Fibroblast of lung (primary cell): ENCODE measurements at regions not wholly inside any gene's neighbourhood (a gene's known extent, or its start where the extent isn't known, plus 50 kb on each side); places are given as distances from the start of the nearest gene placed in this dataset.
A peak's percentile ranks its signal among the peaks of the same experiment; 100 is the strongest.

Source experiments
- CTCF ChIP-seq, 2 donors: IDR thresholded peaks in 1 of 2; conservative IDR thresholded peaks in 1 of 2; 1 replicate in 1 of 2; 2 replicates in 1 of 2; pipeline ENCODE4 v1.5.1; 2011 to 2012; ENCODE audit warnings: low read length in 2 of 2, control low read depth in 1 of 2, inconsistent platforms in 1 of 2, low read depth in 1 of 2, mild to moderate bottlenecking in 1 of 2
- EZH2 ChIP-seq: IDR thresholded peaks from 2 replicates; pipeline ENCODE4 v1.5.1; 2012; ENCODE audit warnings: low read length, control low read depth, mild to moderate bottlenecking; ENCODE audit errors: missing control alignments

GRCh38 chr7:93799750-93800357 is 90.7 kb downstream of the TFPI2 start:
- peak; percentile 30 to 53 for TF ChIP-seq CTCF (conservative IDR thresholded peaks at IDR 0.05 in 1 of 2, IDR thresholded peaks at IDR 0.05 in 1 of 2; ENCODE audit: low read depth in 1 of 2, low read length in 2 of 2)
- no peak for TF ChIP-seq EZH2
